HG03039 (cell line): ENCODE measurements at regions not wholly inside any gene's neighbourhood (a gene's known extent, or its start where the extent isn't known, plus 50 kb on each side); places are given as distances from the start of the nearest gene placed in this dataset.

Experiments
- ATAC-seq: cut with Tn5 transposase; IDR thresholded peaks from one replicate; pipeline ENCODE4 v1.9.1; 2021; ENCODE audit warnings: mild to moderate bottlenecking, moderate library complexity; ENCODE audit not compliant: unreplicated experiment

- ATAC-seq = no peak
These were observed 414.5 kb downstream of the PCNX1 start for GRCh38 chr14:71321574-71322315.

GRCh38 chr14:71322655-71323250 lies 415.5 kb downstream of the PCNX1 start:
- no peak for ATAC-seq

DNA sequence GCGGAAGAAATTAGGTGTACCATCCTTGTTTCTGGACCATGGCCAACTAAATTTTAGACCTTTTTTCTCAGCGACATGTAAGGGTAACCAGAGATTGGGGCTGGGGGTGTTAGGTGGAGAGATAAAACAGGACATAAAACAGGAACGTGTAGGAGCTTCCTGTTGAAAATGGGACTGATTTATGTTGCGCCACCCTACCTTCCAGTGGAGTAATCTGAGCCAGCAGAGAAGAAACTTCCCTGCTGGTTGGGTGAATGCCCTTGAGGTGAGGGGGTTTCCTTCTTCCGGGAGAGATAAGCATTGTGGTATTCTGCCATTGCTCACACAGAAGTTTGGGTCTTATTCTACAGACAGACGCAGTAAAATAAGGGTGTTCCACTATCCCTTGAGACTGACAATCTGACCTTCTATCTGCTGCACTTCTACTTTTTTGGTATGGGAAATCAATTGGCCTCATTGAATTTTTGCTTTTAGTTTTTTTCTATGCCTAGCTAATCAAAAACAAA lies 417.6 kb downstream of the PCNX1 start:
- ATAC-seq = peak; percentile 12

DNA sequence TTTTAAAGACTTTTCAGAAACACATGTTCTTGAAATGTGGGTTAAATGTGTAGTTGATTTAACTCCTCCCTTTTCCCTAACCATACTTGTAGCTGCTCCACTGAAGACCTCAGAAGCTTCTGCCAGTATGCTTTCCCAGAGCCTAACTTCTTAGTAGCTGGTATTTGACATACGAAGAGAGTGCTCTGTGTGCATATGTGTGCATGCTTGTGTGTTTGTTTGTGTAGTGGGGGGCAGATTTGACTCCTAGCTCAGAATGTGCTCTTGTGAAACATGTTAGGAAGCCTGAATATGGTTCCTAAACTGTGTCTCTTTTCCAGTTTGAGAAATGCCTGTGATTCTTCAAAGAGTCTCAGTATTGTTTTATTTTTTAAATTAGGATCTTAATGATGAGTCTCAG lies 420.4 kb downstream of the PCNX1 start:
- no peak for ATAC-seq

GRCh38 chr14:71328183-71328582 lies 420.9 kb downstream of the PCNX1 start:
- no peak for ATAC-seq

DNA sequence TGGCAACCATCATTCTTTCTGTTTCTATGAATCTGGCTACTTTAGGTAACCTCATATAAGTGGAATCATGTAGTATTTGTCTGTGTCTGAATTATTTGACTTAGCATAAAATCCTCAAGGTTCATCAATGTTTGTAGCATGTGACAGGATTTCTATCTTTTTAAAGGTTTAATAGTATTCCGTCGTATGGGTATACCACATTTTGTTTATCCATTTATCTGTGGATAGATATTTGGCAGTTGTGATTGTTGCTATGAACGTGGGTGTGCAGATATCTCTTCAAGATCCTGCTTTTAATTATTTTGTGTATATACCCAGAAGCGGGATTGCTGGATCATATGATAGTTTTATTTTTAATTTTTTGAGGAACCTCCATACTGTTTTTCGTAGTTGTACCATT lies 421.7 kb downstream of the PCNX1 start:
- ATAC-seq = no peak

DNA sequence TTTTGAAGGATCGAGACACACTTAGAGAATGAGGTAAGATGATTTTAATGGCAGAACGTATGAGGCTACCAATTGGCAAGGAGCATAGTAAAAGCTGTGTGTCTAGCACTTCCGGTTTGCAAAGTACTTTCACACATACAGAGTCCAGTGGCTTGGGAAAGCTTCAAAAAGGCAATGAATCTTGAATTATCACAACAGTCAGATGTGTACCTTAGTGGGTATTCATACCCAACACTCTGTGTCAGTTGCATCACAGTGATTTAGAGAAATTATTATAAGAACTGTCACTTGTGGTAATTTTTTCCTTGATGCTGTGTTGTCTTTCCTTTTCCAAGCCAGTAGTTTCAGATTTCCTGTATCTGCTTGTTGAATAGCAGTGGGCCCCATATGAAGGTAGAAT lies 424.1 kb downstream of the PCNX1 start:
- ATAC-seq = no peak

DNA sequence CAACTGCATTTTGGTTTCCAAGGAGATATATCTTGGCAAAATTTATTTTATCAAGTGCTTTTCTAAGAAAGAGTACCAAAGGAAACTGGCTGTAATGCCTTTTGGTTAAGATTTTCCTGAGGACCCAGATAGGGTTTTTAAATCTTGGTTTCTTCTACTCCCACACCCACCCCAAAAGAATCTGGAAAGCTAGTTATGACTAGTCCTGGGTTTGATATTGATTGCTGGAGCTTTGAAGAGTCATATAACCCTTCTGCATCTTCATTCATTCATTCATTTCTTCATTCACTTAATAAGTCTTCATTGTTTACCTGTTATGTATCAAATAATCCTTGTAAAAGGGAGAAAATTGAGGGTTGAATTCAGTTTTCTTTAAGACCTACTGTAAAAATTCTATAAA lies 425.2 kb downstream of the PCNX1 start:
- ATAC-seq = no peak

GRCh38 chr14:71333705-71334104 lies 426.4 kb downstream of the PCNX1 start:
- no peak for ATAC-seq

GRCh38 chr14:71336489-71337192 lies 429.4 kb downstream of the PCNX1 start:
- ATAC-seq = no peak

GRCh38 chr14:71338153-71338552 lies 430.9 kb downstream of the PCNX1 start:
- no peak for ATAC-seq

- no peak for ATAC-seq
These were observed 432.6 kb downstream of the PCNX1 start for GRCh38 chr14:71339650-71340415.

DNA sequence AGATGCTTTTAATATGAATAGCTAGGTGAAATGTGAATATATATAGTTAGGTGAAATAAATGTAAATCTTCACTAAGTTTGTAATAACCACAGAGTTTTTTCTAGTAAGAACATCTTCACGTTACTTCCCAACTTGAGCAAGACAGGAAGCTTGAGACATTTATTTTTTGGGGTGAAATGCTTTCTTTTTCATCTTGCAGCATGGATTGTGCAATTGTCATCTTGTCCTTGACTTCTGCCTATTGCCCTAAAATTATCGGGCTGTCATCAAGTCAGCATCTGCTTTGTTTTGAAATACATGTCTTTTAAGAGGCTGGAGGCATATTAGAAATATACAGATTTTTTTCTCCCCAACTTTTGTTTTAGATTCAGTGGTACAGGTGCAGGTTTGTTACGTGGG lies 433.9 kb downstream of the PCNX1 start:
- ATAC-seq = no peak

GRCh38 chr14:71343724-71344123 lies 436.5 kb downstream of the PCNX1 start:
- no peak for ATAC-seq

DNA sequence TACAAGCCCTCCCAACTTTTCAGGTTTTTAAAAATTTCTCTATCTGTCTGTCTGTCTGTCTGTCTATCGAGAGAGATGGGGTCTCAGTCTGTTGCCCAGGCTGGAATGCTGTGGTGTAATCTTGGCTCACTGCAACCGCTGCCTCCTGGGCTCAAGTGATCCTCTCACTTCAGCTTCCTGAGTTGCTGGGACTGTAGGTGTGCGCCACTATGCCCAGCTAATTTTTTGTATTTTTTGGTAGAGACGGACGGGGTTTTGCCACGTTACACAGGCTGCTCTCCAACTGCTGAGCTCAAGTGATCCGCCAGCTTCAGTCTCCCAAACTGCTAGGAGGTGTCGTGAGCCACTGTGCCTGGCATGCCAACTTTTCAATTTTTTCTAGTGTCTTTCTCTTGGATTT lies 437.2 kb downstream of the PCNX1 start:
- no peak for ATAC-seq

GRCh38 chr14:71346685-71347084 lies 439.4 kb downstream of the PCNX1 start:
- ATAC-seq = no peak

DNA sequence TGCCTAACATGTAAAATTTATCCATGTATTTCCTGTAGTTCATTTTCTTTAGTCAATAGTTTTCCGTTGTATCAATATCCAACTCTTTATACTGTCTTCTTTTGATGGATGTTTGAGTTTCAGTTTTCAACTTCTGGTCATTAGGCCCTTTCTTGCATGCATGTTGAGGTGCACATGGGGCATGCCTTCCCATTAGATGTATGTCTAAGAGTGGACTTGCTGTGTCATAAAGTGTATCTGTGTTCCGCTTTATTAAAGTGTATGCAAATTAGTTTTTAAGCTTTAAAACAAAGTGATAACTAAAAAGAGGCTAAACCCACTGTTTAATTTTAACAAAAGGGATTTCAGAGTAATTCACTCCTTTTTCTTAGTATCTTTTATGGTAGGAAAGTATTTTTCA lies 441.1 kb downstream of the PCNX1 start:
- no peak for ATAC-seq

DNA sequence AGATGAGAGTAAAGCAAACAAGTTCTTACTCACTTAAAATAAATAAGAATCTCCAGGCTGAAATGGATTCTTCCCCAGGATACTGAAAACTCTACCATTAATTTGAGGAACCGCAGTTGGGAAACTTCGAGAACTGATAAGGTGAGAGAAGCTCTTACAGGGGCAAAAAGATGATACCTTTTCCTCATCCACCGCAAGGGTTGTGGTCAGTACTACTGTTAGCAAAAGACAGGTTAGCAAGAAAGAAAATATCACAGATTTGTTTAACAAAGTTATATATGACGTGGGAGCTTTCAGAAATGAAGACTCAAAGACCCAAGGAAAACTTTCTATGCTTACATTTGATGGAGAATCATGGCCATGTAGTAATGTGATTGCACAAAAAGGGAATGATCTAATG lies 441.6 kb downstream of the PCNX1 start:
- ATAC-seq = no peak

DNA sequence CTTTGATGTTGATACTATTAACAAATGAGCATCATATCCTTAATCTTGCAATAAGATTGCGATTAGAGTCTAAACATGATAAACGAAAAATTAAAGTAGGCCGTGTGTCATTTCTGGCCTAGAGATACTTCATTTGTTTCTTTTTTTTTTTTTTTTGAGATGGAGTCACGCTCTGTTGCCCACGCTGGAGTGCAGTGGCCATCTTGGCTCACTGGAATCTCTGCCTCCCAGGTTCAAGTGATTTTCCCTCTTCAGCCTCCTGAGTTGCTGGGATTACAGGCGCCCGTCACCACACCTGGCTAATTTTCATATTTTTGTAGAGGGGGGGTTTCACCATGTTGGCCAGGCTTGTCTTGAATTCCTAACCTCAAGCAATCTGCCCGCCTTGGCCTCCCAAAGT lies 446.9 kb downstream of the PCNX1 start:
- no peak for ATAC-seq

DNA sequence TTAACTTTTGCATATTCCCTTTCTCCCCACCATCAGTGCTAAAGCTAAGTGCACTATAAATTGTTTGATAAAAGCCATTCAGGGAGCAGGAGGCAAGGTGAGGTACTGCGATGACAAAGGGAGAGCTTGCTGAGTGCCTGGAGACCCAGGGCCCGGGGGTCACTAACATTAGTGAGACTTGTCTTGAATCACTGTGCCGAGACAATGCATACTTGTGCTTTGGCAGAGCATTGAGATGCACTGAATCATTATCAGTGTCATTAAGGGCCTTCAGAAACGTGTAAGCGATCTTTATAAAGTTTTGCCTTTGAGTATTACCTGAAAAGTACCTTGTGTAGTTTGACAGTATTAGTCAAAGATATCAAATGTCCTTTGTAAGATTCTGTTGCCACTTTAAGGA lies 447.5 kb downstream of the PCNX1 start:
- no peak for ATAC-seq
